ENCODE measurements at regions not wholly inside any gene's neighbourhood (a gene's known extent, or its start where the extent isn't known, plus 50 kb on each side); places are given as distances from the start of the nearest gene placed in this dataset.
"Not testable (repeated sequence)": the region's sequence is repeated elsewhere in the genome, so short reads cannot be mapped to it uniquely, and the experiment has no call there.

GRCh38 chr4:66178906-66179305 is 508.6 kb upstream of the EPHA5 start:
- Histone ChIP-seq H3K9me3 (ENCODE audit: control insufficient read depth, low read depth, low read length) (no peaks in the 10 kb centered on the region), H3K9ac (ENCODE audit: low read length) (no peak overlapping the region), H3K36me3 (ENCODE audit: control insufficient read depth, low read depth, low read length) (no peaks in the 10 kb centered on the region)

GRCh38 chr4:66169341-66169740 is 499.1 kb upstream of the EPHA5 start:
- Histone ChIP-seq H3K4me1 (ENCODE audit: control insufficient read depth, low read depth, low read length) (no peaks in the 10 kb centered on the region), H3K4me3 (ENCODE audit: low read length) (no peak overlapping the region), H3K36me3 (ENCODE audit: control insufficient read depth, low read depth, low read length) (no peaks in the 10 kb centered on the region), H3K27ac (ENCODE audit: low read length) (no peak overlapping the region), H3K27me3 (ENCODE audit: control insufficient read depth, insufficient read depth, low read length) (no peaks in the 10 kb centered on the region), H3K9ac (ENCODE audit: low read length) (no peak overlapping the region), H3K9me3 (ENCODE audit: control insufficient read depth, low read depth, low read length) (peaks cover 6% of the 10 kb centered on the region)

More at GRCh38 chr4:66178906-66179305, 508.6 kb upstream of the EPHA5 start:
- no peaks in the 10 kb centered on the region for H3K27me3 ChIP-seq (ENCODE audit: control insufficient read depth, insufficient read depth, low read length)
- H3K27ac ChIP-seq (ENCODE audit: low read length), result no peak overlapping the region
- H3K4me3 ChIP-seq (ENCODE audit: low read length), result no peak overlapping the region
- H3K4me1 ChIP-seq (ENCODE audit: control insufficient read depth, low read depth, low read length), result no peaks in the 10 kb centered on the region

GRCh38 chr4:66164869-66165268 is 494.6 kb upstream of the EPHA5 start:
- H3K4me1 ChIP-seq (ENCODE audit: control insufficient read depth, low read depth, low read length), result no peaks in the 10 kb centered on the region
- H3K9ac ChIP-seq (ENCODE audit: low read length), result no peak overlapping the region
- no peaks in the 10 kb centered on the region for H3K27me3 ChIP-seq (ENCODE audit: control insufficient read depth, insufficient read depth, low read length)
- no peaks in the 10 kb centered on the region for H3K36me3 ChIP-seq (ENCODE audit: control insufficient read depth, low read depth, low read length)
- peaks cover 6% of the 10 kb centered on the region for H3K9me3 ChIP-seq (ENCODE audit: control insufficient read depth, low read depth, low read length)
- no peak overlapping the region for H3K4me3 ChIP-seq (ENCODE audit: low read length)
- no peak overlapping the region for H3K27ac ChIP-seq (ENCODE audit: low read length)

- Histone ChIP-seq H3K4me3 (ENCODE audit: low read length) (no peak overlapping the region), H3K27me3 (ENCODE audit: control insufficient read depth, insufficient read depth, low read length) (no peaks in the 10 kb centered on the region), H3K36me3 (ENCODE audit: control insufficient read depth, low read depth, low read length) (no peaks in the 10 kb centered on the region)
Observed at GRCh38 chr4:66160606-66161005, 490.3 kb upstream of the EPHA5 start.

GRCh38 chr4:66157594-66157993 is 487.3 kb upstream of the EPHA5 start:
- Histone ChIP-seq H3K27ac (ENCODE audit: low read length) (no peak overlapping the region), H3K4me1 (ENCODE audit: control insufficient read depth, low read depth, low read length) (no peaks in the 10 kb centered on the region), H3K9me3 (ENCODE audit: control insufficient read depth, low read depth, low read length) (no peaks in the 10 kb centered on the region), H3K27me3 (ENCODE audit: control insufficient read depth, insufficient read depth, low read length) (no peaks in the 10 kb centered on the region), H3K9ac (ENCODE audit: low read length) (no peak overlapping the region), H3K4me3 (ENCODE audit: low read length) (no peak overlapping the region), H3K36me3 (ENCODE audit: control insufficient read depth, low read depth, low read length) (no peaks in the 10 kb centered on the region)

More at GRCh38 chr4:66160606-66161005, 490.3 kb upstream of the EPHA5 start:
- H3K9ac ChIP-seq (ENCODE audit: low read length), result no peak overlapping the region
- peaks cover 5% of the 10 kb centered on the region for H3K9me3 ChIP-seq (ENCODE audit: control insufficient read depth, low read depth, low read length)
- H3K4me1 ChIP-seq (ENCODE audit: control insufficient read depth, low read depth, low read length), result no peaks in the 10 kb centered on the region
- no peak overlapping the region for H3K27ac ChIP-seq (ENCODE audit: low read length)

GRCh38 chr4:66130042-66130441 is 459.8 kb upstream of the EPHA5 start:
- H3K36me3 ChIP-seq (ENCODE audit: control insufficient read depth, low read depth, low read length), result no peaks in the 10 kb centered on the region
- no peaks in the 10 kb centered on the region for H3K27me3 ChIP-seq (ENCODE audit: control insufficient read depth, insufficient read depth, low read length)
- H3K9me3 ChIP-seq (ENCODE audit: control insufficient read depth, low read depth, low read length), result no peaks in the 10 kb centered on the region
- H3K4me3 ChIP-seq (ENCODE audit: low read length), result no peak overlapping the region
- H3K9ac ChIP-seq (ENCODE audit: low read length), result no peak overlapping the region
- H3K27ac ChIP-seq (ENCODE audit: low read length), result no peak overlapping the region
- no peaks in the 10 kb centered on the region for H3K4me1 ChIP-seq (ENCODE audit: control insufficient read depth, low read depth, low read length)

- Histone ChIP-seq H3K4me1 (ENCODE audit: control insufficient read depth, low read depth, low read length) (no peaks in the 10 kb centered on the region), H3K36me3 (ENCODE audit: control insufficient read depth, low read depth, low read length) (no peaks in the 10 kb centered on the region), H3K4me3 (ENCODE audit: low read length) (no peak overlapping the region), H3K9me3 (ENCODE audit: control insufficient read depth, low read depth, low read length) (no peaks in the 10 kb centered on the region), H3K9ac (ENCODE audit: low read length) (no peak overlapping the region), H3K27ac (ENCODE audit: low read length) (no peak overlapping the region), H3K27me3 (ENCODE audit: control insufficient read depth, insufficient read depth, low read length) (no peaks in the 10 kb centered on the region)
Observed at GRCh38 chr4:66123831-66124413, 453.6 kb upstream of the EPHA5 start.

- H3K27me3 ChIP-seq (ENCODE audit: control insufficient read depth, insufficient read depth, low read length), result no peaks in the 10 kb centered on the region
- no peak overlapping the region for H3K9ac ChIP-seq (ENCODE audit: low read length)
- H3K36me3 ChIP-seq (ENCODE audit: control insufficient read depth, low read depth, low read length), result no peaks in the 10 kb centered on the region
- no peak overlapping the region for H3K27ac ChIP-seq (ENCODE audit: low read length)
- no peaks in the 10 kb centered on the region for H3K9me3 ChIP-seq (ENCODE audit: control insufficient read depth, low read depth, low read length)
- H3K4me3 ChIP-seq (ENCODE audit: low read length), result no peak overlapping the region
- H3K4me1 ChIP-seq (ENCODE audit: control insufficient read depth, low read depth, low read length), result no peaks in the 10 kb centered on the region
Observed at GRCh38 chr4:66123190-66123589, 452.9 kb upstream of the EPHA5 start.

- H3K4me1 ChIP-seq (ENCODE audit: control insufficient read depth, low read depth, low read length); H3K36me3 ChIP-seq (ENCODE audit: control insufficient read depth, low read depth, low read length); H3K27ac ChIP-seq (ENCODE audit: low read length); H3K9me3 ChIP-seq (ENCODE audit: control insufficient read depth, low read depth, low read length); H3K9ac ChIP-seq (ENCODE audit: low read length); H3K27me3 ChIP-seq (ENCODE audit: control insufficient read depth, insufficient read depth, low read length); H3K4me3 ChIP-seq (ENCODE audit: low read length): not testable (repeated sequence)
Observed at GRCh38 chr4:66115231-66115630, 444.9 kb upstream of the EPHA5 start.

GRCh38 chr4:66108898-66109297 is 438.6 kb upstream of the EPHA5 start:
- Histone ChIP-seq H3K27ac (ENCODE audit: low read length) (no peak overlapping the region), H3K4me1 (ENCODE audit: control insufficient read depth, low read depth, low read length) (no peaks in the 10 kb centered on the region), H3K36me3 (ENCODE audit: control insufficient read depth, low read depth, low read length) (no peaks in the 10 kb centered on the region), H3K9ac (ENCODE audit: low read length) (no peak overlapping the region), H3K9me3 (ENCODE audit: control insufficient read depth, low read depth, low read length) (no peaks in the 10 kb centered on the region), H3K27me3 (ENCODE audit: control insufficient read depth, insufficient read depth, low read length) (no peaks in the 10 kb centered on the region), H3K4me3 (ENCODE audit: low read length) (no peak overlapping the region)

GRCh38 chr4:66097218-66097617 is 426.9 kb upstream of the EPHA5 start:
- Histone ChIP-seq H3K9me3 (ENCODE audit: control insufficient read depth, low read depth, low read length) (no peaks in the 10 kb centered on the region), H3K36me3 (ENCODE audit: control insufficient read depth, low read depth, low read length) (no peaks in the 10 kb centered on the region), H3K4me3 (ENCODE audit: low read length) (no peak overlapping the region), H3K4me1 (ENCODE audit: control insufficient read depth, low read depth, low read length) (no peaks in the 10 kb centered on the region), H3K27me3 (ENCODE audit: control insufficient read depth, insufficient read depth, low read length) (no peaks in the 10 kb centered on the region), H3K27ac (ENCODE audit: low read length) (no peak overlapping the region), H3K9ac (ENCODE audit: low read length) (no peak overlapping the region)

- Histone ChIP-seq H3K36me3 (ENCODE audit: control insufficient read depth, low read depth, low read length) (no peaks in the 10 kb centered on the region), H3K27ac (ENCODE audit: low read length) (no peak overlapping the region), H3K4me1 (ENCODE audit: control insufficient read depth, low read depth, low read length) (no peaks in the 10 kb centered on the region), H3K4me3 (ENCODE audit: low read length) (no peak overlapping the region), H3K9ac (ENCODE audit: low read length) (no peak overlapping the region), H3K27me3 (ENCODE audit: control insufficient read depth, insufficient read depth, low read length) (no peaks in the 10 kb centered on the region), H3K9me3 (ENCODE audit: control insufficient read depth, low read depth, low read length) (no peaks in the 10 kb centered on the region)
Observed at GRCh38 chr4:66095065-66095464, 424.8 kb upstream of the EPHA5 start.

Data from iPS-18a (cell line).